NCI-H69 (cell line): ENCODE measurements at regions not wholly inside any gene's neighbourhood (a gene's known extent, or its start where the extent isn't known, plus 50 kb on each side); places are given as distances from the start of the nearest gene placed in this dataset.

Experiments
- DNase-seq: peaks from one replicate; lab custom pipeline; 2025; lab: John Stamatoyannopoulos, UW

DNA sequence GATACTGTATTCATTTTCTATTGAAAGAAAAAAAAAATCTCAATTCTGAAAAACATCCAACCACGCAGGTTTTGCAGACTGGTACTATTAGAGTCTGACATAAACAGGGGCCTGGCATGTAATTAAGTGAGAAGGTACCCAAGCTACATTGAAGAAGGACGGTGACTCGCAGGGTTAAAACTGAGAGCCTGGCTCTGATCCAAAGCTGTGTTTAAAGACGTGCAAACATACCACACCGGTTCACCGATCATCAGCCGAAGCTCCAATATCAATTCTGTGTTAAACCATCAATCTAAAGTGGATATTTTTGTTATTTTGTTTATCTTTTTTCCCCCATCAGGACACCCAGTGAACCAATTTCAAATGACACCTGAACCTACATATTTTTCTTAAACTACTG, 108.1 kb upstream of the DIO3 start:
- no peak for DNase-seq

DNA sequence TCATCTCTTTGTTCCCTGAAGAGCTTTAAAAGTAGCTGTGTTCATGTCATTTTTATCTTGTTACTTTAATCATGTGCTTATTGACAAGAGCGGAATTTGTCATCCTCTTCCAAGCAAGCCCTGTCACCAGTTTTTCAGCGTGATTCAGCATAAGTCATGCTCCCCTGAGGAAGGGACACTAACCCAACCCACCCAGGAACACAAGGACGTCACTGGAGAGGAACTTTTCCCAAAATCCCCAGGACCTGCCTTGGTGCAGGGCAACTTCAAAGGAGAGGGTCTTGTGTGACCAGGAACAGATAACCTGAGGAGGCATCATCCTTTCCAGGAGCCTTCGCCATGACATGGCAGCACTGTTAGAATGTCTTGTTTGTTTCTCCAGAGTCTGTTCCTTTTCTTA, 107.1 kb upstream of the DIO3 start:
- DNase-seq: no peak

DNA sequence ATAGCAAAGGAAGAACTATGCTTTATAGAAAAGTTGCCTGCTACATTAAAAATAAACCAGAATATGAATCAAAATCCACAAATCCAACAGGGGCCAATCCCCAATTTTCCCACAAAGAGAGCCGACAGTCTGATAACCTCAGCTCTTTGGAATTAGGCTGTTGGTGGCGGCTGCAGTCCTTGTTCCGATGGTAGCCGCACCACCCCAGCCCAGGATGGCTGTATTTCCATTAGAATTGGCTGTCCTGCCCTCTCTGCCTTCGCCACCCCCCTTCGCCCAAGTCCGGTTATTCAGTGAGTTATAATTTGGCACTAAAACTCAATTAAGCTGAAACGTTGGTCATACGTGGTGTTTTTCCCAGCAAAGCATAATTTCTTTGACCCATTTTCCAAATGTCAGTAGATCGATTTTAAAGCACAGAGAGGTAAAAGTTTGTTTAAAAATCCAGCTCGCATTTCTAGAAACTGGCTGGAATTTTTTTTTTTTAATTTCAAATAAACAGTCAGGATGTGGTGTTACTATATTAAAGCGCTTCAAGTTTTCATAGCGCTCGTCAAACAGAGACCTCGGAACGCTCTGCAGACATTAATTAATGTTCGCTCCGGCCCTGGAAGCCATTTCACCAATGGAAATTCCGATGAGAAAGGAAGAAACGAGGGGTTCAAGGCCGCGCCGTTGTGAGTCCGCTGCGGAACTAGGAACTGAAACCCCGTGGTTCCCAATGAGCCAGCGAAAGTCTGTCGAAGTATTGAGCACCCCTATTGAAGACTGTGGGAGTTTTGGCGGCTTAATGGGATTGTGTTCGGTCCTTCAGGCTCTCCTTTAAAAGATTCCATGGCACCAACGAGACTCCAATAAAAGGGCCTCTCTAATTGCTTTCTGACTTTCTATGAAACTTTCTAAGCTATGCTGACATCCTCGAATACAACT, 104.8 kb upstream of the DIO3 start:
- no peak for DNase-seq

DNA sequence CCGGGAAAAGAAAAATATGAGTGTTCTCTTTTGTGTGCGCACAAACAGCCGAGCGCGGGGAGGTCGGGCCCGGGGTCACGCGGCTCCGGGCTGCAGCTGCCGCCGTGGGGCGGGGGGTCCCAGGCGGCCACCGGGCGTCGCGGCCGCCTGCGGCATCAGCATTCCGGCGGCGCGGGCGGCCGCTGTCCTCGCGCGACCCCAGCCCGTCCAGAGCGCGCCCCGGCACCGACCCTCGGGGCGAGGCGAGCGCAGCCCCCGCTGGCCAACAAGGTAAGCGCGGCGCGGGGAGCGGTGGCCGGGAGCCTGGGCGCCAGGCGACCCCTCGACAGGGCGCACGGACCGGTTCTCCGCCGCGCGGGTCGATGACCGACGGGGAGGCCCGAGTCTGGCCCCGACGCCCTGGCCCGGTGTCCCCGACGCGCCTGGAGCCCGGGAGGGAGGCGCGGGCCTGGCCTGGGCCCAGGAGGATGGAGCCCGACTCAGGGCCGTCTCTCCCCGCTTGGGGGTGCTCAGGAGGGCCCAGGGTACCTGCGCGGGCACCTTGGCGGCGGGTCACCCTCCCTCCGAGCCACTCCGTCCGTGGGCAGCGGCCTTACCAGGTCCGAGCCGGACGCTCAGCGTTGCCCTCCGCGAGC, 103.9 kb upstream of the DIO3 start:
- no peak for DNase-seq

DNA sequence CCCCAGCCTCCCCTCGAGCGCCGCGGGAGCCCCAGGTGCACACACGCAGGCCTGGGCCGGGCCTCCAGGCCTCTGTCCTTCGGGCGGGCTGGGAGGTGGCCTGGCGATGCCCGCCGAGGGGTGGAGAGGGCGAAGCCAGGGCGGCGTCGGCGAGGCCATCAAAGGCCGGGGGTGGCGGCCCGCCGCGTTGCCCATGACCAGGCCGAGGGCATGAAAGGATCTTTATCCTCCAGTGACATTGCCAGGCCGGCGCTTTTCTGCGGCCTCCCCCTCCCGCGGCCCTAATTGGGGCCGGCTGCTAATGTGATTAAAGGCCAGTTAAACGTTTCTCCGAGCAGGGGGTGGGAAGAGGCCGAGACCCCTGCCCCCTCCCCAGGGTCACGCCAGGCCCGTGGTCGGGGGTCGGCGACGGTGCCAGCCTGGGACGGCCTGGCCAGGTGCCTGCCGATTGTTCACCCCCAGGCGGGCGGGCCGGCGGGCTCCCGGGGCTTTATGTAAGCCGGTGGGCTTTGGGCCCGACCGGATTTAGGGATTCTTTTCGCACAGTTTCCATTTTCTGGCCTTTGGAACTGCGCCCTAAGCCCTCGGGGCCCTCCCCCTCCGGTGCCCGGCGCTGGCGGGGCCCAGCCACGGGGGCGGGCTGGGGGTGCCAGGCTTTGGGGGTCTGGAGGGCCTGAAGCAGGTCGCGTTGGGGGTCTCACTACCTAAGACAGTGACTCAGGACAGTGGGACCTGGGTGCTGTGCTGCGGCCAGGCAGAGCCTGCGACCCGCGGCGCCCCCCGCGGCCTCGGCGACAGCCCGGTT, 103.2 kb upstream of the DIO3 start:
- DNase-seq: no peak

DNA sequence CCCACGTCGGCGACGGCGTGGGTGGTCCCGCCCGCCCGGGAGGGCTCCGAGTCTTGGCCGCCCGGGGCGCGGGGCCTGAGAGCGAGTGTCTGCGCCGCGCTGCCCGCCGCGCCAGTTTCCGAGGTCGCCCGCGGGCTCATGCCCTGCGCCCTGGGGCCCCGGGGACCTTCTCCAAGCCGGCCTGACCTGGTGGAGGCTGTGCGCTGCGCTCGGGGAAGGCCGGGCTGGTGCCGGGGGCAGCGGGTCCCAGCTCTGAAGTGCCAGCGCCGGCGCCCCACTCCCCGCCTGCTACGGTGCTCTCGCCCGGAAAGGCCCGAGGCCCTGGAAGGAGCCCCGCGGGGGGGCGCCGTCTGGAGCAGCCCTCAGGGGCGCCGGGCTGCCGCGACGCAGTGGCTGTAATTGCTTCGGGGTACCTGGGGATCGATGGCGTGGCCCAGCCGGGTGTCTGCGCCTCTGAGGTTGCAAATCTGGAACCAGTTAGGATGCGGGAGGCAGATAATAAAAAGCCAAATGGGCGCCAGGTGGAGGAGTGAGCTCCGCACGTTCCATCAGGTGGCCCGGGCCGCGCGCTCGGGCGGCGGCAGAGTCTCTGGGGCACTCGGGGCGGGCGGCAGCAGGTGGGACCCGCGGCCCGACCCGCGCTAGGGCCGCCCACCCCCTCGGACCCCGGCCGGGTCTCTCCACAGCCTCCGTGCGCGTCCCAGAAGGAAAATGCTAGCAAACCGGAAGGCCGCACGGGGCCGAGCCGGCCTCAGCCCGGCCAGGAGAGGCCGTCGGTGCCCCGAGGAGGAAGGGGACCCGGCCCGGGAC, 102.3 kb upstream of the DIO3 start:
- no peak for DNase-seq

DNA sequence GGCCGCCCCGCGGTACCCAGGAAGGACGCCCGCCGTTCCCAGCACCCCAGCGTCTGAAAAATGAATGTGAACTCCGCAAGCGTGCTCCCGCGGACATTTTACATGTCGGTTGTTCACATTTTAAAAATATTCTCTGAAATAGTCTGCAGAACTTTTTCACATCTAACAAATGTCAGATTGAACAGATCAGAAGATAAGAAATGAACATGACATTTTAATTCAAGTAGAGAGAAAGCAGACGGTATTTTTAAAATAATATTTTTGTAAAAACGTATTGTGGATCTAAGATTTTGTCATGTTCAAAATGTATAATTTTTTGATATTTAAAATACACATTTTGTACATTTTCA, 101.8 kb upstream of the DIO3 start:
- no peak for DNase-seq

DNA sequence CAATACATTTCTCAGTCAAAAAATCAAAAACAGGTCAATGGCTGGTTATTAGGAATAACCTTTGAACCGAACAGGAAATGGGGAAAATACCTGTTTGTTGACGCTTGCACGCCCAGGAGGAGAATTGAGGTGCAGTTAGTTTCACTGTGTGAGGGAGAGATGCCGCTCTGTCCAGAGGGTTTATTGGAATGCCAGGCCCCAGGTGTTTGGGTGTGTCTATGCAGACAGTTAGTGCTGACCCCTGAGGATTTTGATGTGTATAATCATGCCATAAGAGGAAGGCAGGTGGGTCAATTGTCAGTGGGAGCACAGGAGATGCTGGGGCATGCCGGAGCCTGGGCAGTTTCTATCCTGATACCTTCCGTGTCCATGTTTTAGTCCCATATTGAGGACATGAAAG, 100.8 kb upstream of the DIO3 start:
- no peak for DNase-seq

DNA sequence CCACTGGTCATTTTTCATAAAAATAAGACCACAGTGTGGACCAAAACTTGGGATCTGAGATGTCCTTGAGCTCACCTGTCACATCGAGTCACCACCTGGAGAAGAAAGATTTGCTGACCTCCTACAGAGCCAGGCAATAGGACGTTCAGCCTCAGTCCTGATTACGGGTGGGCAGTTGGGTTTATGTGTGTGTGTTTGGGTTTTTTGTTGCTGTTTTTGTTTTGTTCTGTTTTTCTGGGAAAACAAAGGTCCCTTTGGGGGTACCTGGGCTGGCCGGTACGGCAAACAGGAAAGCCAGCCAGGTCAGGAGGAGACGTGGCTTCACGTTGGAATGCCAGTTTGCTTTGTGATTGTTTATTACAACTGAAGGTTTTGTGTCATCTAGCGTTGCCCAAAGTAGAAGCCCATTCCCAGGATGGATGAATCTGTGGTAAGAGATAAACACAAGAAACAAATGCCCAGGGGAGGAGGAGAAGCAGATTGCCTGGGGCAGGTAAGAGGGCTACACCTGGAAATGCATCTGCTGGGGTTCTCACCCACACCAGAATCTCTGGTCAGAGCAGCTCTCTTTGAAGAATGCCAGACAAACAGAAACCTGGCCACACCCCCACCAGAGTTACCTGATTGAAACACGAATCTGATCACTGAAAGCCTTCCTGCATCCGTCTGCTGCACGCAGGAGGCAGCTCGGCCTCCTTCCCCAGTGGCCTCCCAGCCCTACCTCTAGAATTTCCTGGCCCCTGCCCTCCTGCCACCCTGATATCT, 100.1 kb upstream of the DIO3 start:
- DNase-seq: no peak

DNA sequence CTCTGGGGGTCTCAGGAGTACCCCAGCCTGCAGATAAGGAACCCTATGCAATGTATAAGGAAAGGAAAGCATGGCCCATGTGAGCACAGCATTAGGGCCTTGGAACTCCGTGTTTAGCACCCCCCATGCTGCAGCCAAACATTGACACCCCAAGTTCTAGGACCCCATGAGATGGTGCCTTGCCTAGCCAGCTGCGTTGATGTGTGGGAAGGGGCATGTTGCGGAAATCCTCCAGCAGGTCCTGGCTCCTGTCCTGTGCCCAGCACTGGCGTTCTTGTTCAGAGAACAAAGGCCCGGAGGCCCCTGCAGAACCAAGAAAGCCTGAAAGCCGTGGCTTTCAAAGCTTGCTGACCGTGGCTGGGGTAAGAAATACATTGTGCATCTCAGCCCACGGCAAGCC, 99.4 kb upstream of the DIO3 start:
- DNase-seq: no peak

DNA sequence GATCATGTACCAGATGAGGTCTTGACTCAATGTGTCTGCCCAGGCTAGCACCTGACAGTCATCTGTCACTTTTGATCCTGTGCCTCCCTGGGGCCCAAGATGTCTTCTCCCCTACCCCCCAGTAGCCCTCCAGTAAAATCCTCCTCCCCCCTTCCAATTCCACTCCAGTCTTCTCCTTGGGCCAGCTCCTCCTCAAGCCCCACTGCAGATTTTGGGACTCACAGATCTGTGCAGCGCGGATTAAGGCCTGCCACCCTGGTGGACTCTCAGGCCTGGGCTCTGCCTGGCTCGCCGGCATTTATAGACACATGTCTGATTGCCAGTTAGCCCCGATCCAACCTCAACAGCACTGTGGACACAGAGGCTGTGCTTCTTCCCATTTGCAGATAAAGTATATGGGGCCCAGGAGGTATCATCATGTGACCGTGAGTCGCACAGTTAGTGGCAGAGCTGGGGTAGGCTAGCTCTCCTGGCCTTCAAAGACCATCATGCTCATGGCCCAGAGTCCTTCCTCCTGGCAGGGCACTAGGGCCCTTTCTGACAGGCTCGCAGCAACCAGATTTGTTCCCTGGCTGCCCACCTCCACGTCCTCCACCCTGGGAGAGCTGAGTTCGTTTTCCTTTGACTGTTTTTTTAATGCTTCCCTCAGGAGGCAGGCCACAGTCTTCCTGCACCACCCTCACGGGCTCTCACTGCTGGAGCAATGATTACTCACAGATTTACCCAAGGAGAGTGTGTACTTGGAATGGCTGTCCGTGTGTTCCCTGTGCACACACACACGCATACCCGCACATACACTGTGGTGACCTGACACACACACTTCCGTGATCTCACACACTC, 98.3 kb upstream of the DIO3 start:
- no peak for DNase-seq

DNA sequence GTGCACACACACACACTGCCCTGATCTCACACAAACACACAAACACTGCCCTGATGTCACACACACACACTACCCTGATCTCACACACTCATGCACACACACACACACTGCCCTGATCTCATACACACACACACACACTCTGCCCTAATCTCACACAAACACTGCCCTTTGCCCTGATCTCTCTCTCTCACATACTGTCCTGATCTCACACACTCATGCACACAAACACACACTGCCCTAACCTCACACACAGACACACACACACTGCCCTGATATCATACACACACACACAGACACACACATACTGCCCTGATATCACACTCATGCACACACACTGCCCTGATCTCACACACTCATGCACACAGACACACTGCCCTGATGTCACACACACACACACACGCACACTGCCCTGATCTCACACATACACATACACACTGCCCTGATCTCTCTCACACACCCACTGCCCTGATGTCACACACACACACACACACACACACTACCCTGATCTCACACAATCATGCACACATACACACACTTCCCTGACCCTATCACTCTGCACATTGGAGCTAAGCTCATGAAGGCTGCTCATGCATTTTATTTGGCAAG, 97.6 kb upstream of the DIO3 start:
- no peak for DNase-seq

DNA sequence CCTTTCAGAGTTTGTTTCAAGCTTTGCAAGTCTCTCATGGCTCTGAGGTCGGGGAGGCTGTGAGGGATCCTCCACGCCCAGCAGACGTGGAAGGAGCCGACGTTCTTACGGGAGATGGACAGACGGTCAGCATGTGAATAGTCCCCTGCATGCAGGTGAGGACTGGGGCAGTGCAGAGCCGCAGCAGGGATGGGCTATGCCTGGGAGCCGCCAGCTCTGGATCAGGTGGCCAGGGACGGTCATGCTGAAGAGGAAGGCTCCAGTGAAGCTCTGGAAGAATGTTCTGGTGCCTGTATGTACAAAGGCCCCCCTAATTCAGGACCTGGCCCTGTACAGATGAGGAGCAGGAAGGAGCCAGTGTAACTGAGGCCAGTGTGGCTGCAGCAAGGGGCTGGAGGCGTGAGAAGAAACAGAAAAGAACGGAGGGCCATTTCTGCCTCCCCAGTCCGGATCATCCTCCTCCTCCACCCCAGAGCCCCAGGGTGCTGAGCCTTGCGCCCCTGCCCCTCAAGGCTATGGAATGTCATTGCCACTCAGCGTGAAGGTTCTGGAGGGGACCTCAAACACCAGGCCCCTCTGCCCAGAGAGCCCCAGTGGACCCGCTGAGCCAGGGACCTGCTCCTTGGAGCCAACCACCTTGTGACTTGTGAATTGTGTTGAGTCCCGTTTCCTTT, 96.8 kb upstream of the DIO3 start:
- no peak for DNase-seq

DNA sequence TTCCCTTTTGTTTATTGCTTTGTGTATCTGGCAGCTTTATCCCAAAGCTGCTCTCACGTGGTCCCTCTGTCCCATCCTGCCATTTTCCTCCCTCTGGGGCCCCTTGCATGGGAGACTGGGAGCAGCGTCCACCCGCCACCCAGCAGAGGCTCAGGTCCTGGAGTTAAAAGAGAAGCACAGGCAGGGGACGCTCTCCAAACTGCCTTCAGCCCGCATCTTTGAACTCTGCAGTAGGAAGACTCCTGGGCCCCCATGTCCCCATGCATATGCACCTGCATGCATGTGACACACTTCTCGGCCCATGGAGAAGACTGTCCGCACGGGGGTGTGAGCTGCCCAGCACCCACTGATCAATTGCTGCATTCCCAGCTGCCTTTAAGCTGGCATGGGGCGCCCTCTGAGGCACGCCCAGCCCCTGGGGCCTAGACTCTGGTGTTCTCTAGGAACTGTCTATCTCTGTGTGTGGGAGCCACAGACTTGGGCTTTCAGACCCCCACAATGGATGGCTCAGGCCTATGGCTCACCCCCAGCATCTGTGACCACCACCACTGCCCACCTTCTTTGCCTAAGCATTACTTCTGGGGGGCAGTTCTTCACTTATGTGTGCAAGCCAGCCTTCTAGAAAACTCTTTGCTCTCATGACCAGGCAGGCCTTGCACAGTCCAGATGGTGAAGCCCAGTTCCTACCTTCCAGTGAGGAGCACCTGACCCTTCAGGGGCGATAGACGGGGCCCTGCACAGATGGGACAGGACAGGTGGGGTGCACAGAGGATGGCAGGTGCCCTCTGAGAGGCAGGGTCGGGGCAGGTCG, 96.1 kb upstream of the DIO3 start:
- DNase-seq: no peak

DNA sequence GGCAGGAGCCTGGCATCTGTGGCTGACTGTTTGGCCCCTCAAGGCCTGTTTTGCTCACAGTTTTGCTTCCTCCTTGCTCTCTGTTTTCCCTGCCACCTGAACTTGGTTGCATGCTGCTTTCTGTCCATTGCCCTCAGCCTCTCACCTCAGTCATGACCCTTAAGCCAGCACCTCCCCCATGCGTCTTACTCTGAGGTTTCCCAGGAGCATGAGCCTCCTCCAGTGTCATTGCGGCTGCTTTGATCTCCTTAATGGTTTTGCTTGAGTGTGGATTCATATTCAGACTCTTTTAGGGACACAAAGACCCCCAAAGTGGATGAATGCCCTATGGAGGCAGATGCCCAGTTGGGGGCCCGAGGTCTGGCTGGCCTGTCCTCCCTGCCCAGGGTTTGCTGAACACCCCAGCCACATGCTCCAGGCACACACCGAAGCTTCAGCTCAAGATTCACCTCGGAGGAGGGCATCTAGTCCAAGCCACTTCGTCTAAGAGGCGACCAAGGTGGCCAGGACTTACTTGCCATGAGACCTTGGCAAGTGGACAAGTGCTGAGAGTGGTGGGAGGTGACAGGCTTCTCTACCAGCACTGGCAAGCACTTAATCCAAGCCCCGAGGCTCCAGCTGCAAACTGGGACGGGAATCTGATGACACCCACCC, 95.4 kb upstream of the DIO3 start:
- DNase-seq: no peak

DNA sequence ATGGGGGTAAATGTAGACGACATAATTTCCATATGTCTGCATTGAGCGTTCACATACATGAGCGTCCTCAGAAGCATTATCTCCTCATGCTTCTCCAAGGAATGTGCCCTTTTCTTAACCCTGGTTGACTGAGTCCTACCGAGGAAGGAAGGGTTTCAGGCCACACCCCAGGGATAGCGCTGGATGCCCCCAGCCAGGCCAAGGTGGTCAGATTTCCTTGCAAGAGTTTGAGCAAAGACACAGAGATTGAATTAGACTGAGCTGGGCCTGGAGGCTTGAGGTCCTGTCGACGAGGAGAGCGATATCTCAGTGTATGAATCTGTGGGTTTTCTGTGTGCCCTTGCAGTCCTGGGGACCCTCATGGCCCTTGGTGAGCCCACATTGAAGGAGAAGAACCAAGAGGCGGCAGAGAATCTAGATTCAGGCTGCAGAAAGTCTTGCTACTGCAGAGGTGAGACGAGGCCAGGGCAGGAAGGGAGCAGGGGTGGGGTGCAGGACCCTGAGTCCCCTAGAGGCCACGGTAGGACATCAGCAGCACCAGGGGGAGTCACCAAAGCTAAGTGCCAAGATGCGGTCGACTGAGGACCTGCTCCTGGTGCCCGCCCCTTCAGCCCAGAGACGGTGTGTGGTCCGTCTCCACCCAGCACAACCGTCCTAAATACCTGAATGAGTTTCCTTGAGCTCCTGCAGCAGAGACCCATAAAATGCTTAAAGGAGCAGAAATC, 94.7 kb upstream of the DIO3 start:
- no peak for DNase-seq

DNA sequence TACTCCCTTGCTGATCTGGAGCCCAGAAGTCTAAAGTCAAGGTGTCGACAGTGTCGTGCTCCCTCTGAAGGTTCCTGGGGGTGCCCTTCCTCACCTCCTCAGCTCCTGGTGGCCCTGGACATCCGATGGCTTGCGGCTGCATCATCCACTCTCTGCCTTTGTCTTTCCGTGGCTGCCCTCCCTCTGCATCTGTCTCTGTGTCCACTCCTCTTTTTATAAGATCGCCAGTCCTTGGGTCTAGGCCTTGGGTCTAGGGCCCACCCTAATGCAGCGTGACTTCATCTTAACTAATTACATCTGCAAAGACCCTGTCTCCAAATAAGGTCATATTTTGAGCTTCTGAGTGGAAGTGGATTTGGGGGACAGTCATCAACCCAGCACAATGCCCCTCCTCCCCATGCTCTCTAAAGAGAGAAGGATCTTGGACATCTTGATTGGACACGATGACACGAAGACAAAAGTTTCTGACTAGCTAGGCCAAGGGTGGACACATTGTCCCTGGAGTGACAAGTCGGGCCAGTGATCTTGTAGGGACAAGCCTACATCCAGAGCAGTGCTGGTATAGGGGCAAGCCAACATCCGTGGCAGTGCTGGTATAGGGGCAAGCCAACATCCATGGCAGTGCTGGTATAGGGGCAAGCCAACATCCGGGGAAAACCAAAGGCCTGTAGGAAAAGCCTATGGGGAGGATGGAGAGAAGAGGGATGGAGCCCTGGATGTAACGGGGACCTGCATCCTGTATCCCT, 93.9 kb upstream of the DIO3 start:
- DNase-seq: no peak
